Neuron (in vitro differentiated cells): ENCODE measurements at regions not wholly inside any gene's neighbourhood (a gene's known extent, or its start where the extent isn't known, plus 50 kb on each side); places are given as distances from the start of the nearest gene placed in this dataset.

Source experiments
- H2AFZ ChIP-seq: one replicate; pipeline ENCODE4 v1.6.1; 2013; ENCODE audit warnings: low read depth, mild to moderate bottlenecking, inconsistent platforms, low read length, moderate library complexity
- H3K27me3 ChIP-seq: one replicate; pipeline ENCODE4 v1.6.1; 2013; ENCODE audit warnings: low read length; ENCODE audit not compliant: insufficient read depth
- H3K36me3 ChIP-seq: one replicate; pipeline ENCODE4 v1.6.1; 2013; ENCODE audit warnings: low read length; ENCODE audit not compliant: insufficient read depth
- H3K4me1 ChIP-seq: one replicate; pipeline ENCODE4 v1.6.1; 2013; ENCODE audit warnings: low read length; ENCODE audit not compliant: insufficient read depth
- H3K4me3 ChIP-seq: 2 replicates; pipeline ENCODE4 v1.5.1; 2013; ENCODE audit warnings: mild to moderate bottlenecking, low read length, moderate library complexity
- H3K9me3 ChIP-seq: one replicate; pipeline ENCODE4 v1.6.1; 2013; ENCODE audit warnings: low read length

GRCh38 chr9:82586918-82587356 is 476.0 kb downstream of the RASEF start:
- H3K27me3 ChIP-seq: no peaks in the 10 kb centered on the region
- no peaks in the 10 kb centered on the region for H3K4me1 ChIP-seq
- H3K9me3 ChIP-seq: no peaks in the 10 kb centered on the region
- no peak overlapping the region for H2AFZ ChIP-seq
- no peak overlapping the region for H3K4me3 ChIP-seq
- H3K36me3 ChIP-seq: no peaks in the 10 kb centered on the region

GRCh38 chr9:82588301-82589180 is 474.4 kb downstream of the RASEF start:
- Histone ChIP-seq H3K9me3 (no peaks in the 10 kb centered on the region), H3K27me3 (no peaks in the 10 kb centered on the region), H2AFZ (no peak overlapping the region), H3K36me3 (no peaks in the 10 kb centered on the region), H3K4me3 (no peak overlapping the region), H3K4me1 (no peaks in the 10 kb centered on the region)

- H3K27me3 ChIP-seq: no peaks in the 10 kb centered on the region
- no peak overlapping the region for H3K4me3 ChIP-seq
- no peaks in the 10 kb centered on the region for H3K9me3 ChIP-seq
- H2AFZ ChIP-seq: no peak overlapping the region
- H3K36me3 ChIP-seq: no peaks in the 10 kb centered on the region
- H3K4me1 ChIP-seq: no peaks in the 10 kb centered on the region
Observed at GRCh38 chr9:82590845-82591244, 472.1 kb downstream of the RASEF start.

- Histone ChIP-seq H3K27me3 (no peaks in the 10 kb centered on the region), H3K4me3 (no peak overlapping the region)
Observed at GRCh38 chr9:82593501-82593900, 469.4 kb downstream of the RASEF start.

GRCh38 chr9:82597241-82598203 is 465.4 kb downstream of the RASEF start:
- Histone ChIP-seq H3K4me3 (no peak overlapping the region), H3K27me3 (no peaks in the 10 kb centered on the region), H3K9me3 (no peaks in the 10 kb centered on the region), H2AFZ (no peak overlapping the region), H3K4me1 (no peaks in the 10 kb centered on the region), H3K36me3 (no peaks in the 10 kb centered on the region)

More at GRCh38 chr9:82593501-82593900, 469.4 kb downstream of the RASEF start:
- no peaks in the 10 kb centered on the region for H3K4me1 ChIP-seq
- H2AFZ ChIP-seq: no peak overlapping the region
- no peaks in the 10 kb centered on the region for H3K36me3 ChIP-seq
- no peaks in the 10 kb centered on the region for H3K9me3 ChIP-seq

GRCh38 chr9:82598241-82599039 is 464.5 kb downstream of the RASEF start:
- Histone ChIP-seq H3K9me3 (no peaks in the 10 kb centered on the region), H3K36me3 (no peaks in the 10 kb centered on the region), H2AFZ (no peak overlapping the region), H3K4me3 (no peak overlapping the region), H3K4me1 (no peaks in the 10 kb centered on the region), H3K27me3 (no peaks in the 10 kb centered on the region)

- Histone ChIP-seq H3K4me3 (no peak overlapping the region), H2AFZ (no peak overlapping the region), H3K9me3 (no peaks in the 10 kb centered on the region), H3K27me3 (no peaks in the 10 kb centered on the region), H3K36me3 (no peaks in the 10 kb centered on the region), H3K4me1 (no peaks in the 10 kb centered on the region)
Observed at GRCh38 chr9:82599336-82599949, 463.5 kb downstream of the RASEF start.

GRCh38 chr9:82600536-82601292 is 462.2 kb downstream of the RASEF start:
- no peaks in the 10 kb centered on the region for H3K4me1 ChIP-seq
- no peak overlapping the region for H2AFZ ChIP-seq
- H3K27me3 ChIP-seq: no peaks in the 10 kb centered on the region
- no peak overlapping the region for H3K4me3 ChIP-seq
- no peaks in the 10 kb centered on the region for H3K36me3 ChIP-seq
- H3K9me3 ChIP-seq: no peaks in the 10 kb centered on the region

- no peak overlapping the region for H3K4me3 ChIP-seq
Observed at GRCh38 chr9:82601293-82601771, 461.6 kb downstream of the RASEF start.

GRCh38 chr9:82604947-82605656 is 457.8 kb downstream of the RASEF start:
- no peaks in the 10 kb centered on the region for H3K4me1 ChIP-seq
- H3K4me3 ChIP-seq: no peak overlapping the region
- no peak overlapping the region for H2AFZ ChIP-seq

More at GRCh38 chr9:82601293-82601771, 461.6 kb downstream of the RASEF start:
- H3K36me3 ChIP-seq: no peaks in the 10 kb centered on the region
- no peaks in the 10 kb centered on the region for H3K9me3 ChIP-seq
- no peaks in the 10 kb centered on the region for H3K4me1 ChIP-seq
- no peak overlapping the region for H2AFZ ChIP-seq
- H3K27me3 ChIP-seq: no peaks in the 10 kb centered on the region

GRCh38 chr9:82605657-82606031 is 457.3 kb downstream of the RASEF start:
- H3K4me1 ChIP-seq: no peaks in the 10 kb centered on the region
- H3K9me3 ChIP-seq: no peaks in the 10 kb centered on the region
- no peaks in the 10 kb centered on the region for H3K36me3 ChIP-seq
- no peak overlapping the region for H2AFZ ChIP-seq
- H3K27me3 ChIP-seq: no peaks in the 10 kb centered on the region
- H3K4me3 ChIP-seq: no peak overlapping the region

More at GRCh38 chr9:82604947-82605656, 457.8 kb downstream of the RASEF start:
- Histone ChIP-seq H3K9me3 (no peaks in the 10 kb centered on the region), H3K27me3 (no peaks in the 10 kb centered on the region), H3K36me3 (no peaks in the 10 kb centered on the region)
